Coronary artery (tissue), 2 donors: ENCODE measurements at regions not wholly inside any gene's neighbourhood (a gene's known extent, or its start where the extent isn't known, plus 50 kb on each side); places are given as distances from the start of the nearest gene placed in this dataset.

ENCODE experiments used
- DNase-seq: peaks from one replicate; pipeline ENCODE4 v3.0.0-alpha.2; 2017; ENCODE audit warnings: low spot score
- H3K27ac ChIP-seq, 2 donors: fragments of 200-600 bp; sonication (generic); one replicate each; pipeline ENCODE4 v1.5.1; 2016 to 2019
- H3K4me3 ChIP-seq: fragments of 200-600 bp; sonication (generic); 2 replicates; pipeline ENCODE4 v1.5.1; 2016; ENCODE audit warnings: mild to moderate bottlenecking, moderate library complexity
- CTCF ChIP-seq: fragments of 200-600 bp; sonication (generic); IDR thresholded peaks from one replicate; pipeline ENCODE4 v1.5.1; 2019; ENCODE audit warnings: antibody characterized with exemption

- TF ChIP-seq CTCF = no peak
- no peak overlapping the region for H3K27ac ChIP-seq
- peak; percentile 36 for DNase-seq
- no peak overlapping the region for H3K4me3 ChIP-seq
Measured at GRCh38 chr1:30514137-30514654, 209.2 kb downstream of the MATN1 start.

GRCh38 chr1:30513396-30514136 is 209.8 kb downstream of the MATN1 start:
- Histone ChIP-seq H3K27ac (no peak overlapping the region), H3K4me3 (no peak overlapping the region)
- no peak for TF ChIP-seq CTCF
- DNase-seq = peak; percentile 60

- Histone ChIP-seq H3K27ac (no peak overlapping the region), H3K4me3 (no peak overlapping the region)
- peak; percentile 43 for DNase-seq
- no peak for TF ChIP-seq CTCF
Measured at GRCh38 chr1:30512914-30513265, 210.5 kb downstream of the MATN1 start.

GRCh38 chr1:30511991-30512913 is 211.1 kb downstream of the MATN1 start:
- H3K4me3 ChIP-seq = no peak overlapping the region
- TF ChIP-seq CTCF = no peak
- H3K27ac ChIP-seq = no peak overlapping the region
- DNase-seq = peak; percentile 65

GRCh38 chr1:30511563-30511962 is 211.8 kb downstream of the MATN1 start:
- H3K4me3 ChIP-seq = no peak overlapping the region
- peak; percentile 45 for DNase-seq
- TF ChIP-seq CTCF = no peak

GRCh38 chr1:30511106-30511505 is 212.3 kb downstream of the MATN1 start:
- Histone ChIP-seq H3K4me3 (no peak overlapping the region), H3K27ac (no peak overlapping the region)
- TF ChIP-seq CTCF = no peak
- no peak for DNase-seq

More at GRCh38 chr1:30511563-30511962, 211.8 kb downstream of the MATN1 start:
- no peak overlapping the region for H3K27ac ChIP-seq
